MG63 (cell line): ENCODE measurements at regions not wholly inside any gene's neighbourhood (a gene's known extent, or its start where the extent isn't known, plus 50 kb on each side); places are given as distances from the start of the nearest gene placed in this dataset.
A peak's percentile ranks its signal among the peaks of the same experiment; 100 is the strongest.

Experiments used
- DNase-seq: peaks from one replicate; pipeline ENCODE4 v3.0.0-alpha.2; 2020
- H3K27me3 ChIP-seq: fragments of 250-450 bp; sonication (Bioruptor Pico); 2 replicates; pipeline ENCODE4 v1.5.1; 2020; ENCODE audit warnings: mild to moderate bottlenecking, moderate library complexity
- H3K36me3 ChIP-seq: fragments of 250-450 bp; sonication (Bioruptor Pico); 2 replicates; pipeline ENCODE4 v1.5.1; 2020; ENCODE audit warnings: mild to moderate bottlenecking, moderate library complexity
- H3K4me3 ChIP-seq: fragments of 250-450 bp; sonication (Bioruptor Pico); 2 replicates; pipeline ENCODE4 v1.5.1; 2020; ENCODE audit warnings: mild to moderate bottlenecking, moderate library complexity
- H3K9me3 ChIP-seq: fragments of 250-450 bp; sonication (Bioruptor Pico); 2 replicates; pipeline ENCODE4 v1.5.1; 2020; ENCODE audit warnings: mild to moderate bottlenecking, moderate library complexity

DNA sequence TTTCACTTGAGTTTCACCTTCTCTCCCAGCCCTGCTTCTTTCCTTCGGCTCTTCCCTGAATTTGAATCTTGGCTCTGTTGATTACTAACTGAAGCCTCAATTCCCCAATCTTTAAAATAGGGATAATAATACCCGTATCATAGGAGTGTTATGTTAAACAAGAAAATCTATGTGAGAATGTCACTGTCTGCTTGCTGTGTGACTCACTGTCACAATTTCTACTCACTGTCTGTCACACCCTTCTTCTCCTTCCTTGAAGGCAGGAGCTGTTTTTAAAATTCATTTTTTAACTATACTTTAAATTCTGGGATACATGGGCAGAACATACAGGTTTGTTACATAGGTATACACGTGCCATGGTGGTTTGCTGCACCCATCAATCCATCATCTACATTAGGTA is 141.6 kb upstream of the CXCR4 start:
- Histone ChIP-seq H3K36me3 (no peaks in the 10 kb centered on the region), H3K9me3 (0 out of 2 replicates have a peak, but pooled peaks cover 3% of the 10 kb centered on the region), H3K4me3 (no peak overlapping the region), H3K27me3 (no peaks in the 10 kb centered on the region)
- no peak for DNase-seq

DNA sequence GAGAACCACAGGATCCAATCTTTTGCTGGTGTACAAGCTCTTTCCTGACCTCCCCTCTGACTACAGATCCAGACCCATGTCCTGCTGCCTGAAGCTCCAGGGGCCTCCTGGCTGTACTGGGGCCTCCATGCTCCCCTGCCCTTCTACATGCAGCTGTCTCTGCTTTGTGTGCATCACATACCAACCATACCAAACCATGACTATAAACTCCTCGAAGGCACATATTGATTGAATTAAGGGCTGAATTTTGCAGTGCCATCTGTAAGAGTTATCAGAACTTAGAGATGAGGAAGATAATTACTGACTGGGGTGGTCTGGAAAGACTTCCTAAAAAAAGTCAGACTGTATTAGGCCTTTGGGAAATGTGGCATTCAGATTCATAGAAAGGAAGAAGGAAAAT is 139.9 kb upstream of the CXCR4 start:
- H3K36me3 ChIP-seq = no peaks in the 10 kb centered on the region

DNA sequence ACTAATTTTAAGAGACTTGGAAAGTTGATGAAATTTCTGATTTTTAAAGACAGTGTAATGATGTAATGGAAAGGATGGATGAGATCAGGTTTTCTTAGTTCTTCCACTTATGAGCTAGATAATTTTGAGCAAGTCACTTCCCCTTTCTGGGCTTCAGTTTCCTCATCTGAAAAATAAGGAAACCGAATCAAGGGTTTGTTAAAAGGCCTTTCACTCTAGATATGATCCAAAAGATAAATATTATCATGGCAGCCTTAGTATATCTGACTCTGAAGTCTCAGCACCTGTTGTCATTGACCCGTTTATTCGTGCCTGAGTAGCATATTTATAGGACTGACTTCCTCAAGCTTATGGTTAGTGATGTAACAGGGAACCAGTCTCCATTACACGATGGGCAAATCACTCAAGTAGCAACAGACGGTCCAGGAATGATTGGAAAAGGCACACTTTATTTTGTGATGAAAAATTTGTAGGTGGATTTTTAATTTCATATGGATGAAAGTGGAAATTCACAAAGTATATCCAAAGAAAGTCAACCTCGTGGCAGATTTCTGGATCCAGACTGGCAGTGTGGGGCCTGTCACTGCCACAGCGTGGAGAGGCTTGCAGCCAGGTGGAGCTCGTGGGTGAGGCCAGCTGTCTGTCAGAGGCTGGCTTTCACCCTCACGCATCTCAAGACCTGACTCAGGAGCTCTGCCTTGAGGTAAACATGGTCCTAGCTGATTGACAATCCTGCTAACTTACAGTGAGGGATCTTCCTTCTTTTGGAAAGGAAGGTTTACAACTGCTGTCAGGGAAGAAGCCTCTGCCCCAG is 137.9 kb upstream of the CXCR4 start:
- H3K4me3 ChIP-seq = no peak overlapping the region
- no peaks in the 10 kb centered on the region for H3K36me3 ChIP-seq
- H3K9me3 ChIP-seq = no peaks in the 10 kb centered on the region
- H3K27me3 ChIP-seq = no peaks in the 10 kb centered on the region
- DNase-seq = no peak

More for the DNA sequence above, 139.9 kb upstream of the CXCR4 start:
- Histone ChIP-seq H3K9me3 (no peaks in the 10 kb centered on the region), H3K4me3 (no peak overlapping the region), H3K27me3 (no peaks in the 10 kb centered on the region)
- DNase-seq = no peak

DNA sequence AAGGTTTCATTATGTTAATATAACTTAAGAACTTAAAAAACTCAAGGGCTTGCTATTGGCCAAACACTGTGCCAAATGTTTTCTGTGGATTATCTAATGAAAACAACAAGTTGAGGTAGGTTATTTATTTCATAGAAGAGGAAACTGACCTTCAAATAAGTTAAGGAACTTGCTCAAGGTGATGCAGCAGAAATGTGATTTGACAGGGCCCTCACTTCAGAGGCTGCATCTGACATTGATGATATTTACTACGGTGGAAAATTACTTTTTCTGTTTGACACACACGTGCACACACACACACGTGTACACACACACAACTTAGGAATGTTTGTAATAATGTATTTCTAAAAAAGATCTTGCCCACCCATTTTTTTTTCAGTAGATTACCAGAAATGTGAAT is 137.2 kb upstream of the CXCR4 start:
- Histone ChIP-seq H3K27me3 (no peaks in the 10 kb centered on the region), H3K36me3 (no peaks in the 10 kb centered on the region), H3K9me3 (no peaks in the 10 kb centered on the region), H3K4me3 (no peak overlapping the region)
- no peak for DNase-seq

DNA sequence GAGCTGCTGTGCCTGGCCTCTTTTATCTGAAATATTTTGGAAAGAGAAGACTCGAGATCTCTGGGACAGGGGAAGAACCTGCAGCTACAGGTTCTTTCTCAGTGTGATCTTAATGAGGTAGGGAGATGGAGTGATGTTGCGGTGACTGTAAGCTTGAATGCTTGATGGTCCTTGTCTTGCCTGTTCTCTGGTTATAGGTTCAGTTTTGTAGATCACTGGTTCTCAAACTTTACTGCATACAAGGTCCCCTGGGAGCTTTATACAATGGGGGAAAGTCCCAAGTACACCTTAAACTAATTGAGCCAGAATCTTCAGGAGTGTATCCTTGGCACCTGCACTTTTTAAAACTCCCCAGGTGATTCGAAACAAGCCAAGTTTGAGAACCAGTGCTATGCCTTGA is 136.7 kb upstream of the CXCR4 start:
- Histone ChIP-seq H3K9me3 (no peaks in the 10 kb centered on the region), H3K4me3 (no peak overlapping the region), H3K36me3 (no peaks in the 10 kb centered on the region), H3K27me3 (no peaks in the 10 kb centered on the region)
- no peak for DNase-seq

DNA sequence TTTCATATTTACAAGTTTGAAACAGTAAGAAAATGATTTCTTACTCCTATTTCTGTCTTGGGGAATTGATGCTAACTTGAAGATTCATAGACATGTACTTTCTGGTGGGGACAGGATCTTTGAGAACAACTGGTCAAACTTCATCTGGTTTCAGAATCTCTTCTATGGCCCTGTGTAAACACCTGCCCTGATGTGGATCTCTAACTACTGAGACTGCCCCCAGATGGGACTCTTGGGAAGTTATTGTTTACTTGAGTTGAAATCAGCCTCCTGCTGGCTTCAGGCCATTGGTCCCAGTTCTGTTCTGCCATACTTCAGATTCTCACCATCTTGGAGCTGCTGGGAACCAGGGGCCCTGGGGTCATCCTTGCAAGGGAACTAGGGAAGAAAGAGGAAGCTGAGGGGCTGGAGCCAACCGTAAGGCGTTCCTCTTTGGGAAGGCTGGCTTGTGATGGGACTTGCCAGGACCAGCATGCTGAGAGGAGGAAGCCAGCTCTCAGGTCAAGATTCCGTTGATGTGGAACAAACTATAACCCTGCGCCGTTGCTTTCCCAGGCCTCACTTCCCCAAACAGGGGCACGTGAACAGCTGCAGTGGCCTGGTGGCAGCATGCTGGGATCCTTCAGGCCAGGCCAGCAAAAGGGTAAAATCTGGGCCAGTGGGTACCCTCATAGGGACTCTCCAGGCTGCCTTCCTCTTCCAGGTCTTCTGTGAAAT is 135.5 kb upstream of the CXCR4 start:
- DNase-seq = no peak
- H3K9me3 ChIP-seq = no peaks in the 10 kb centered on the region
- no peaks in the 10 kb centered on the region for H3K27me3 ChIP-seq
- no peak overlapping the region for H3K4me3 ChIP-seq
- no peaks in the 10 kb centered on the region for H3K36me3 ChIP-seq

DNA sequence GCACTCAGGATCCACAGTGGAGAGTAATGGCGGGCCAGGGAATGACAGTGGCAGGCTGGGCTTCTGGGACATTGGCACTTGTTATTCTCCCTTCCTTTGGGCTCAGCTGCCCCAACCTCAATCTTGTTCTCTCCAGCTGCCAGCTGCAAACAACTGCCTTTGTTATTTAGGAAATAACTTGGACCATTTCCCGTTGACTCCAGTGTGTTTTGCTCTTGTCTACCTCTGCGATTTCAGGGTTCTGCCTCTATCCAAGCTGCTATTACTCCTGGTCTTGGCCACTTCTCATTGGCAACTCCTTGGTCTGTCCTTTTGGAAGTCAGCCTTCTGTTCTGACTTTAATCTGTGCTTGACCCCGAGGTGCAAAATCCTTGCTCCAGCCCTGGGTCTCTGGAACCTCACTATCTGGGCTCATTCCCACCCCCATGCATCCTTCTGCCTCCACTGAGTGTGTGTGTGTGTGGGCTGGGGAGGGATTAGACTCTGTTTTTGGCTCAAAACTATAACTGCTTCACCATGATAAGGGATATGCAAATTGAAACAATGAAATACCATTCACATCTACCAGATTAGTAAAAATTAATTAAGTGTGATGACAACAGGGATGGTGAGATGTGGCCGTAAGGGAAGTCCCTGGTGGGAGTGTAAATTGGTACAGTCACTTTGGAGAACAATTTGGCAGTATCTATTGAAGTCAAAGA is 134.1 kb upstream of the CXCR4 start:
- H3K27me3 ChIP-seq = no peaks in the 10 kb centered on the region
- DNase-seq = no peak
- no peaks in the 10 kb centered on the region for H3K9me3 ChIP-seq
- H3K4me3 ChIP-seq = no peak overlapping the region
- no peaks in the 10 kb centered on the region for H3K36me3 ChIP-seq

DNA sequence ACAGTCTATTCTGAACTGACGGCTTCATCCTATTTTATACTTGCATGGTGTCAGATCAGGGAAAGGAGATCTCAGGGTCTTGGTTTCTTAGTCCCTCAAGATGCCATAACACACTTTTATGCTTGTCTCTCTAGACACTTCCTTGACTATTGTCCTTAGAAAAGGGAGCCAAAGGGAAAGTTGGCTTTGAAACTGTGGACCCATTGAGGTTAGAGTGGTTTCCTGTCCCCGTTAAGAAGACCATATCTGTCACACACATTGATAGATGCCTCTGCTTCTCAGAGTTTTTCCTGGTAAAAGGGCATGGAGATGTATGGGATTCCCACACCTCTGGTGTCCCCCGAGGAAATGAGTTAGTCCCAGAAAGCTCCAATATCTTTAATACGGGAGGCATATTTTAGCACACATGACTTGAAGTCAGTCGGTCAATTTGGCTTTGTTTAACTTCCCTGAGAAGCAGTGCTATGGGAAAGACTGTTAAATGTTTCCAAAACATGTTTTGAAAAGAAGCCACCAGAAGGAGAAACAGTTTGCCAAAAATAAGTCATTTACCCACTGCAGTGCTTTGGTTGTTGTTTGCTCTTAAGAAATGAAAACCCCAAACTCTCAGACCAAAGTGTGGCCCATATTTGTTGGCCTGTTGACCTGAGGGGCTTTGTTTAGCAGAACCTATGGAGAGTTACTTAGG is 133.4 kb upstream of the CXCR4 start:
- no peak overlapping the region for H3K4me3 ChIP-seq
- DNase-seq = no peak
- no peaks in the 10 kb centered on the region for H3K9me3 ChIP-seq
- no peaks in the 10 kb centered on the region for H3K36me3 ChIP-seq
- H3K27me3 ChIP-seq = no peaks in the 10 kb centered on the region

DNA sequence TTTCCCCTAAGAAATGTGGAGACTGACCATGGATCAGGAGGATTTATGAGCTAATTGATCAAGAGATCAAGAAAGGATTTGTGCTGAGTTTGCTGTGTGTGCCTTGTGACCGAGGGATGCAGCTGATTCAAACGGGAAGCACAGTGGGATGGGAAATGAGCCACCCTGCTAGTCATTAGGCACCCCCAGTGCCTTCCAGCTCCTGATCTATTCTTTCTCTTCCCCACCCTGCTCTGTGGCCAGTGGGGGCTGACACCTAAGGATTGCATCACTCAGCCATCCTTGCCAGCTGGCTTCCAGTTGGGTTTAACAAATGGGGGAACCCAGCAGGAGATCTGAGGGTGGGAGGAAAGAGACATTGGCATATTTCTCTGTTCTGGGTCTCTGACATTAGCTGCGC is 132.2 kb upstream of the CXCR4 start:
- no peaks in the 10 kb centered on the region for H3K27me3 ChIP-seq
- no peaks in the 10 kb centered on the region for H3K36me3 ChIP-seq
- DNase-seq = no peak
- no peaks in the 10 kb centered on the region for H3K9me3 ChIP-seq
- H3K4me3 ChIP-seq = no peak overlapping the region

DNA sequence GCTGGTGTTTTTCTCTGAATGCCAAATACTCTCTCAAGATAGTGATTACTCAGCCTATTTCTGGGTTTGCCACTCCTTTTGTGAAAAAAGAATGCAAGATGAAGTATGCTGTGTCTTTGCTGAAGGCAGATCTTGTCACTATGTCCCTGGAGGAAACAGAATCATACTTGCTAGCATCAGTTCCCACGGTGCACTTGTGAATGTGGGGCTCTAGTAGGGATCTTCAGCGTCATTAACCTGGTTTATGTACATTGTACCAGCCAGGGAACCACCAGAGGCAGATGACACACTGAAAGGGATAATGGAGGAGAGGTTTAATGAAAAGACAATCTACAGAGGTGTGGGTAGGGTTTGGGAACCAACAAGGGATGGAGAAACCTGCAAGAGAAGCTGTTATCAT is 131.0 kb upstream of the CXCR4 start:
- Histone ChIP-seq H3K4me3 (no peak overlapping the region), H3K27me3 (no peaks in the 10 kb centered on the region)

DNA sequence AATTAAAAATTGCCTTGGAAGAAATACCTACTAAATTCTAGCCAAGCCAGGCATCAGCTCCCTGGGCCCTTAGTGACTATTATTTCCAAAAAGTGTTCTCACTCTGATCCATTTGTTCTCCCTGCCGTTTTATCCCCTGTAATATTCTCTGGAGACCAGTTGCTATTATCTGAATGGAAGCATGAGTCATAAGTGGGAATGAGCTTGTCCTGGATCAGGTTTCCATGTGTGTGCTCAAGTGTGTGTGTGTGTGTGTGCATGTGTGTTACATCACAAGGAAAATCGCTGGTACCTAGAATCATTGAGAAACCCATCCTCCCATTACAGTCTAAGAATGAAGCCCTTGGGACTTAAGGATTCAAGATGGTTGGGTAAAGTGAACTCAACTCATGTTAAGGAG is 130.3 kb upstream of the CXCR4 start:
- peak; percentile 15 for DNase-seq
- no peaks in the 10 kb centered on the region for H3K9me3 ChIP-seq
- no peaks in the 10 kb centered on the region for H3K36me3 ChIP-seq
- H3K4me3 ChIP-seq = no peak overlapping the region
- H3K27me3 ChIP-seq = no peaks in the 10 kb centered on the region

More for the DNA sequence above, 131.0 kb upstream of the CXCR4 start:
- Histone ChIP-seq H3K9me3 (no peaks in the 10 kb centered on the region), H3K36me3 (no peaks in the 10 kb centered on the region)
- no peak for DNase-seq

DNA sequence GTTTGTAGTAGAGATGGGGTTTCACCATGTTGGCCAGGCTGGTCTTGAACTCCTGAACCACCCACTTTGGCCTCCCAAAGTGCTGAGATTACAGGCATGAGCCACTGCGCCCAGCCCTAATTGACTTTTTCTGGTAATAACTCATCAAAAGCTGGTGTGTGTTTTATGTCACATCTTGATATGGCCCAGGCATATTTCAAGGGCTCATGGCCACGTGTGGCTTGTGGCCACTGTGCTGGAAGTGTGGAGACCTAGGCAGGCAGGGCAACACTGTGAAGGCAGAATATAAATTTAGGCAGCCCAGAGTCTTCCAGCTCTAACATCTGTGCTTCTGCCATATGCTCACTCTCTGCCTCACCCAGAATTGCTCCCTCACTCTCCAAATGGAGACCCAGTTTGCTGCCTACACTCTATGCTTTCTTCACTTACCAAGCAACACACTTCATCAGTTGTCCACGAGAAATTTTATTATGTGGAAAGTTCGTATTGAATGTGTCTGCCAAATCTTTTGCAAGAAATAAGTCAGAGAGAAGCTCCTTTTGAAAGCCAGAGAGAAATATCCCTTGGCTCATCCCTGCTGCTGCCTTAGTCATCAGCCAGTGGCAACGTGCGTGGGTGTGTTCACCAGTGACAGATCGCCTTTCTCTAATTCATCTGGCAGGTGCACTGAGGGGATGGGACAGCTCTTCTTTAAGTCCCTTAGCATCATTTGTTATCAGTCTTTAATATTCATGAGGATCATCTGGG is 129.4 kb upstream of the CXCR4 start:
- peak; percentile 67 for DNase-seq
- H3K4me3 ChIP-seq = no peak overlapping the region
- H3K36me3 ChIP-seq = no peaks in the 10 kb centered on the region

DNA sequence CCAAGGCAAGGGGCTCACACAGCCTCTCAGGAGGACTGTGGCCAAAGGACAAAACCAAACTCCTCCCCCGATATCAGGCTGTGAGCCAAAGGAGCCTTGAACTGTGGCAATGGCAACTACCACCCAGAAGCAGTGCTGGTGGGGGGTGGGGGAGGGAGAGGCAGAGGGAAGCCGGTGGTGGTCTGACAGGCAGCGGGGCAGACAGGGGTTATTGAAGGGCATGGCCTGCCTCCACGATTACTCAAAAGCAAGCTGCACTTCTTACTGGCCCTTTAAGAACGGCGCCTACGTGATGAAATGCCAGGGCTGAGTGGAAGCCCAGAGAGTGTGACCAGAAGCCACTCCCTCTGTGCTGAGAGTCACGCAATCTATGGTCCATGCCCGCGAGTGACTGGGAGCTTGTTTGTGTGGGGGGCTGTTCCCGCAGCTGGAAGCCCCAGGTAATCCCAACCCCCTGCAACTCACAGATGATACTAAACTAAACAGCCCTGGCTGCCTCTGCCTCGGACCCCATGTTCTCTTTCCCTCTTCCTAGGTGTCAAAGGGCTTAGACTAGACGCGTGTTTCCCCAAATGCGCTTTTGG is 128.2 kb upstream of the CXCR4 start:
- DNase-seq = peak; percentile 65
- Histone ChIP-seq H3K36me3 (no peaks in the 10 kb centered on the region), H3K9me3 (no peaks in the 10 kb centered on the region), H3K27me3 (no peaks in the 10 kb centered on the region), H3K4me3 (no peak overlapping the region)

More for the DNA sequence above, 129.4 kb upstream of the CXCR4 start:
- Histone ChIP-seq H3K27me3 (no peaks in the 10 kb centered on the region), H3K9me3 (no peaks in the 10 kb centered on the region)

DNA sequence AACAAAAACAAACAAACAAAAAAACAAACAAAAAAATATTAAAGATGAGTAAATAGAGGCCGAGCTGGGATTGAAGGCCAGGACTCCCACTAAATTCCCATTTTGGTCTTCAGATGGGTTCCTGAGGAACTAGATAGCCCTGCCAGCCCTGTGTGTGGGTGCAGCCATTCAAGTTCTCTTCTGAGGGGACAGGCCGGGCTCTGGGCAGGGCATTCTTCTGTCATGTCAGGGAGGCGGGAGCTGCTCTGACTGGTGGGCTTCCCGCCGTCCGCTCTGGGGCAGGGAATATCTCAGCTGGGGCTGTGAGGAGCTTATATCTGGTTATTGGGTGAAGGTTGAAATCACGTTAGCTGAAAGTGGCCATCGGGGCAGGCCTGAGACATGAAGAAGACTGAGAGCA is 127.3 kb upstream of the CXCR4 start:
- H3K9me3 ChIP-seq = no peaks in the 10 kb centered on the region
- DNase-seq = no peak
- H3K4me3 ChIP-seq = no peak overlapping the region
- no peaks in the 10 kb centered on the region for H3K27me3 ChIP-seq
- H3K36me3 ChIP-seq = no peaks in the 10 kb centered on the region

DNA sequence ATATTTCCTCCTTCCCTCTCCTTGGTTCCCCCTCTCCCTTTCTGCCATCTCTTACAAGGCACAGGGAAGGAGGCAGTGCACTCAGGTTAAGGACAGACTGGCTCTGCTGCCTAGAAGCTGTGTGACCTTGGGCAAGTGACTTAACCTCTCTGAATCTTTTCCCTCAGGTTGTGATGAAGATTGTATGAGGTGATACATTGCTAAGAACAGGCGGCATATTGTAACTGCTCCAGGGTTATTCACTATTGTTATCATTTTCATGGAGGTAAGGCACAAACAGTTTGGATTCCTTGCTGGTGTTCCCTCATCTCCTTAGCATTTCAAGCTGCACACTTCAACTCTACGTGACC is 126.6 kb upstream of the CXCR4 start:
- Histone ChIP-seq H3K4me3 (no peak overlapping the region), H3K27me3 (no peaks in the 10 kb centered on the region), H3K36me3 (no peaks in the 10 kb centered on the region), H3K9me3 (no peaks in the 10 kb centered on the region)
- no peak for DNase-seq
